GM18520 (cell line): ENCODE measurements at regions not wholly inside any gene's neighbourhood (a gene's known extent, or its start where the extent isn't known, plus 50 kb on each side); places are given as distances from the start of the nearest gene placed in this dataset.

Experiments used
- ATAC-seq: cut with Tn5 transposase; IDR thresholded peaks from one replicate; pipeline ENCODE4 v1.9.1; 2021; ENCODE audit not compliant: unreplicated experiment

DNA sequence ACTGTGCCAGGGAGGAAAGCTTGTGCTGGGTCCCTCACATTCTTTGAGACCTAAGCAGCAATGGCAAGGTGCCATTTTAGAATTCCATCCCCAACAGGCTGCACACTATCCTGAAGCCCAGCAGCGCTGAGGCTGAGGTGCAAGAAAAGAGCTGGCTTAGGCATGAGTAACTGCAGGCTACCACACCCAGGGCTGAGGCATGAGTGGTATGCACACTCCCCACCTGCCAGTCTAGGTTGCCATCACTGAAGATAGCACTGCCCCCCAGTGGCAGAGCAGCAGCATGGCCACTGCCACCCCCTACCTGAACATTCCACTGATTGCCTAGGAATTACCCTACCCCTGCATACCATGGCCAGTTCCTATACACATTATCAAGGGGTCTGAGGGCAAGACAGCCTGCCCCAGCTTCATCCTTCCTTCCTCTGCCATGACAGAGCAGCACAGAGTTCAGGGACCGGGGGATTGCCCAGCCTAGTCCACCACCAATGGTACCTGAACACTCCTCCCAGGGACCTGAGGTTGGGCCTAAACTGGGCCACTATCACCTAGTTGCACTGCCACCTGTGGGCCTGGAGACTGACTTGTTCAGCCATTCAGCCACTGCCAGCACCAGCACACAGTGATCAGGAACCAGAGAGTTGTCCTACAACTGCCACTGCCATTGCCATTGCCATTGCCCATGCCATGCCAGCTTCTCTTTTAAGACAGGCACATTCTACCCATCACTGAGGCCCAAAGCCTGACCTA is 129.8 kb downstream of the SATB1 start:
- peak; percentile 82 for ATAC-seq

DNA sequence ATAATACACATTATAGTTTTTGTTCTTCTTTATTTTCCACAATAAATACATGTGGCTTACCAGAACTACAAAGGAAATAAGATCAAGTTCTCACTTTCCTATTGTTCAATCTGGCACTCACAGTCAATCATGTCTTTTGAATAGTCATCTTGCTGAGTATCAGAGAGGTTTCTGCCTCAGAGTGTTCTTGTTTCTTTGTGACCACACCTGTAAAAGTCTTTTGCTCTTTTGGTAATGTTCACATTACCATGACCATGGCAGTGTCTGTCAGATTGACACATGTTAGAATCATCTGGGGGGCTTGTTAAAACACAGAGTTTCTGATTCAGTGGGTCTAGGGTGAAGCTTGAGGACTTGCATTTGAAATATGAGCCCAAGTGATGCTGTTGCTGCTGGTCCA is 135.0 kb downstream of the SATB1 start:
- no peak for ATAC-seq

DNA sequence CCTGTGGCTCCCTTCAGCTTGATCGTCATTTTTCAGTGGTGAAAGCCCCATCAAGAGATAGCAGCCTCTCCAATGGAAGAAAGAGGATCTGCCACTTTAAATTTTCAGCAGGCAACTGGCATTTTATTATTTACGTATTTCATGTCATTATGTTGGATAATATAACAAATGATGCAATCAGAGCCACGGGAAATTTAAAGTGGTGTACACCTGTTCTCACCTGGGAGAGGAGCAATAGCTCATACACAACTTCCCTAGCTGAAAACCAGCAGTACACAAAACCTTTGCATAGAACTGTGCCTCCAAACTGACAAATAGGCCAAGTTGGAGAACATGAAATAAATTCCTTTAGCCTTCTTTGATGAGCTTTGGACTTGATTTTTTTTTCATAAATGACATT is 136.9 kb downstream of the SATB1 start:
- ATAC-seq, result no peak

DNA sequence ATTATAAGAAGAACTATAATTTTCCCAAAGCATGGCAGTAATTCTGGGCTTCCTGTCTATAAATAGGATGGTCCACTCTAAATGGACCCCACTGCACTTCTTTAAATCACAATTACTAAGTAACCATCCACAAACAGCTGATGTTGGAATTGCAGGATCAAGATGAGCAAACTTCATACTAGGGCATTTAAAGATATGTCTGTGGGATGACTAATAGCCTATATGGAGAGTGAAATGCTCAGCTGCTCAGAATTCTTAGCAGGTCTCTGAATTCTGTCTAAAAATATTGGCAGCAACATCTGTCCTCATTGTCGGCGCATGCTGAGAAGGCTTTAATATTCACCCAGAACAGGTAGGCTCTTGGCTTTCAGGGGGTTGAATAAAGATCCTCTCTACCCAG is 140.4 kb downstream of the SATB1 start:
- no peak for ATAC-seq

DNA sequence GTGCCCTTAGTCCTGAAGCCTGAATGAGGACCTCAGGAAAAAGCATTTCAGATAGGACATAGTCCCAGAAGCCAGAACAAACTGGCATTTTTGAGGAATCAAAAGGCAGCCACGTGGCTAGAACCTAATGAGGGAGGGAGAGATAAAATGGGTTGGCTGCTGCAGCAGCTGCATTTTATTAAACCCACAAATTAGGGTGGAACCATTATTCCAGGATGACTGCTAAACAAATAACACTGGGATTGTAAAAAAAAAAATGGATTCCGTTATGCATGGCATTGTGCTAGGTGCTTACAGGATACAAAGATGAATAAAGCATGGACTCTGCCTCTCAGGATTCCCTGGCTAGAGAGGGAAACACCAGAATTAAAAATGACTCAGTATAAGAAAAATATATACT is 141.5 kb downstream of the SATB1 start:
- ATAC-seq, result no peak

DNA sequence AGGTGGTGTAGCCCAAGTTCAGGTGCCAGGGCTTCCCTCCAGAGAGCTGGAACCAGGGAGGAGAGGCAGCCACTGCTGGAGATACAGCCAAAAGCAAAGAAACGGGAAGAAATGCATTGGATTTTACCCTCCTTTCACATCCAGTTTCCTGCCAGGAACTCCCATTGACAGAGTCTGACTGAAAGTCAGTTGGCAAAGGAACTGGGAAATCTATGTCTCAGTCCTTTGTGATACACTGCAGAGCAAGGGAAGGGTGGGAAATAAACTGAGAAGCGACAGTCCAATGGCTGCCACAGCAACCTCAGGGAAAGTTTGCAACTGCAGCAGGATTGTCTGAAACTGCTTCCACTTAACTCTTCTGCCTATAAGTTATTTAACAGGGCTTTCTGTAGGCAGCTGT is 142.6 kb downstream of the SATB1 start:
- no peak for ATAC-seq

DNA sequence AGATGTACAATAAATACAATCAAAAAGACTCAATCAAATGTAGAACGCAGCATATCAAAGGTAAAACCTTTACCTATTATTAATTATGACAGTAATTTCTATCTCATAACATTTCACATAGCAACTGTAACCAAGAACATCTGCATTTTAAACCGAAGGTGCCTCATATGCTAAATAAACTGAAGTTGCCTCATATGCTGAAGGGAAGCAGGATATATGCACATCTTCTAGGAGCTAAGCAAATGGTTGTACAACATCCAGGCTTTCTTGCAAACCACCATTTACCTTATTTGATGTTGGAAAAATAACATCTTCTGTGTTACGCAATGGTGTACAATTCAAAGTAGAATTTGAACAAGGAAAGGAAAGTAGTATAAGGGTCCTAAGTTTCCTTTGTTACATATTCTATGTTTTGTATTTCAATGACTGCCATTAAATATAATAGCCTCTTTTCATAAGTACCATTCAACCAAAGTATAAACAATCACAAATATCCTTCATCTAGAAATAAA is 145.9 kb downstream of the SATB1 start:
- no peak for ATAC-seq

DNA sequence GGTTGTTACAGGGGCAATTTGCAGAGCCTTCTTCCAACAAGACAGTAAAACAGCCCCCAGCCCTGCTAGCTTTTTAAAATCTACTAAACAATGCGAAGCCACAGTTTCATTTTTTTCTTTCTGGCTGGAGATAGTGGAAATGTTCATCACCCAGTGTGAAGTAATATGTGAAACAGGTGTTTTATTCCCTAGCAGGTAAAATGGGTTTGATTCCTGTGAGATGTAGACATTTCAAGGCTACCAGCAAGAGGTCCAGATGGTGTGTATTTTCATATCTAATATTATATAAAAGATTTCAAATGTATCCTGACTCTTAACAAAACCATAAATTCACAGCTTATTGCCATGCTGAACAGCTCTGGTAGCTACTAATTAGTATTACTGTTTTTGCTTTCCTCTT is 160.3 kb downstream of the SATB1 start:
- ATAC-seq, result no peak

DNA sequence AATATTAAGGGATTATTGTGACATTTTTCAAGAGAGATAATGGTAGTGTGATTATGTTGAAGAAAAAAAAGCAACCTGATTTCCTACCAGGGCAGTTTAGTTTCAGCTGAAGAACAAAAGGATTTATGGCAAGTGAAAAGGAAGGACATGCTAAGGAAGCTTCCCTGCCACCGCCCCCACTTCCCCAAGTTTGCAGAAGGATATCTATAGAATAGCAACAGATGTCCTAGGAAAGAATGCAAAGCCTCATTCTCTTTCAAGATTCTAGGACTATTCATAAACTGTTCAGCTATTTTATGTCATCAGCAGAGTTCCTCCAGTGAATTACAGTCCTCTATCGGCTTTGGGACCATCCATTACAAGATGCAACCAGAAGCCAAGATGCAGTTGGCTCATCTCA is 160.8 kb downstream of the SATB1 start:
- ATAC-seq, result no peak

DNA sequence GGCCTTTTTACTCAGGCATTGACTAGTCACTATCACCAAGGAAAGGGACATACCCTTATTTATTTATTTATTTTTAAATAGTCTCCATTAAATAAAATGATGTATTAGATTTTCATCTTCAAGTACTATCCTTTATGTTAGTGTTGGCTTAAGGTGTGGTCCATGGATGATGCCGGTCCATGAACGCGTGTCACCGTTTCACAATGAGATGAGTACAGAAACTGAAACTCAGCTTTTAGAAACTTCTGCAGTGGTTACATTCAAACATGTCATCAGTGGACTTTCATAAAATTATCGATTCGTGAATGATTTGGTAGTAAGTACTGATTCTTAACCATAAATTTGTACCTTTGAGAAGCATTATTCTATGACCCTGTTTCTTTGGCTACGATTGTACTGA is 166.6 kb downstream of the SATB1 start:
- peak; percentile 91 for ATAC-seq

DNA sequence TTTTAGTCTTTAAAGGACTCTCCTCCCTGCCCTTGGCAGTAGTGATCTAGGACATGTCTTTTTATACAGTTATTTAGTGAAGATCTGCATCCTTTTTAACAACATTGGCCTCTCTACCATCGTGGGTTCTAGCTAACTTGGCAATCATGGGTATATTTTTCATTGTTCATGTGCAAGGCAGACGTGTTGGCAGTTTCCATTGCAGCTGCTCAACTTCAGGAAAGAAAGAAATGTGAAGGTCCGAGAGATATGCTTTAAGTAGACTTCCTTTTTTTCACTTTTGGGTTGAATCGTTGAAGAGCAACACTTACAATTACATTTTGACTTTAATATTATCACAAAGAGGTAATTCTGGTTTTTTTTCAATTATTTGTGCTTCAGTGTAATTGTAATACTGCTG is 172.6 kb downstream of the SATB1 start:
- ATAC-seq, result no peak

DNA sequence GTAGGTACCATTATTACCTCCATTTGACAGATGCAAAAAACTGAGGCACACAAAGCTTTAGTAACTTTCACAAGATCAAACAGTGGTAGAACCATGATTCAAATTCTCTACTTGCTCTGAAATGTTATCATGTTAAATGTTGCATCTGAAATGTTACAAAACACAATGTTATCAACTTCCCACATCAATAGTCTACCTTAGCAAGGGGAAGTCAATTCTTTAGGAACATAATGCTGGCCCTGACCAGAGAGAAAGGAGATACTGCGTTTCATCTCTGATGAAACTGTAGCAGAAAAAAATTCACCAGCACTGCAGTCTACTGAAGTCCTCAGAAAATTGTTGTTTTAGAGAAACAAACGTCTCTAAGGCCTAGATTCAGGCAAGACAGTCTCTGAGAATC is 174.1 kb downstream of the SATB1 start:
- no peak for ATAC-seq

DNA sequence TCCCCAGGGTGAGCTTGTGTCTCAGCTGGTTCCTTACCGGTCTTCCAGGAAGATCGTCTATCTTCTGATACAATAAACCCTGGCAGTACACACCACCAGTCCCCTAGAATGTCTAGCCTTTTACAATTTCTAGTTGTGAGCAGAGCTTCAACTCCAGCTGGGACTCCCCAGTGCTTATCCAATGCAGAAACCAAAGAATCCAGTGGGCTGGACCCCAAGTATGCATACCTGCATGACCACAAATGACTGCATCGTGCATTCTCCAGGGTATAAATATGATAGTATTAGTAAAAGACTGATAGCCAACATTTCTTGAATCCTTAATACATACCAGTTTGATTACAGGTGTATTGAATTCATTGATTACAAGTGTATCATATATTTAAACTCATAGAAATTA is 176.0 kb downstream of the SATB1 start:
- no peak for ATAC-seq

DNA sequence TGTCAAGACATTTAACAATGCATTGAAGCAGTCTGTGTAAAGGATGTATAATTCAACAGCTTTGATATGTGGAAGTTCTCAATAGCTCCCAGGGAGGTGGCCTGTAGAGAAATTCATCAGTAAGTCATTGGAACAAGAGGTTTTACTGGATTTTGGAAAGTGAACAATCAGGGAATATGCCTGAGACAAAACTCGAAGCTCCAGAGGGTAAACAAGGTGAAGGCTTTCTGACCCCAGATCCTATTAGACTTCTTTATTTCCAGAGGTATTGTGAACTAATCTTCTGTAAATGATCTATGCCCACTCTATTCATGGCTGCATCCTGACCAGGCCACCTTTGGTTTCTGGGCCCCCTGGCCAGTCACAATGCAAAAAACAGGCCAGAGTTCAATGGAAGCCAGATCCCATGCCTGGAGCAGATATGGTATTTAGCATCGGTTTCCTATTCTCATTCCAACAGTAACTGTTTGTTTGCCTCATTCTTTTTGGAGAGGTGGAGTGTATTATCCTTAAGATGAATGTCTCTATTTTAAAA is 177.3 kb downstream of the SATB1 start:
- no peak for ATAC-seq

DNA sequence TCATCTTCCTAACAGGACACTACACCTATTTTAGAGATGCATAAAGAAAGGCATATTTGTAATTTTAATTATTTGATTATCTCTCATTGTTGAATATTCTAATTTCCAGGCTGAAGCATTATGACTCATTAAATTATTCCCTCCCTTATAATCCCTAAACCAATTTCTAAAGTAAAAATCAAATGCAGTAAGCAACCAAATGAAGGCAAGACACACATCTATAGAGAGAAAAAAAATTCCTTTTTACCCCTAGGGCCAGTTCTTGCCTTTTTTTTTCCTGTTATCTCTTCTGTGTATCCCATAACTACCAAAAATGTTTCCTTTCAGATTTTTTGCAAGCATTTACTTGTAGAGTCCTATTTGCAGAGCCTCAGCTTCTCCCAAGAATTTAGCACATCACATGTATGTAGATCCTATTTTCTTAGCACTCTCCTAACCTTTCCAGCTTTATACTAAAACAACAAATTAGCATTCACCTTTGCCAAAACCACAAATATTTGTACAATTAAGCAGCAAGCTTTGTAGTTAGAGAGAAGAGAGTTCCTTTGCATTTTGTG is 177.9 kb downstream of the SATB1 start:
- ATAC-seq, result no peak

DNA sequence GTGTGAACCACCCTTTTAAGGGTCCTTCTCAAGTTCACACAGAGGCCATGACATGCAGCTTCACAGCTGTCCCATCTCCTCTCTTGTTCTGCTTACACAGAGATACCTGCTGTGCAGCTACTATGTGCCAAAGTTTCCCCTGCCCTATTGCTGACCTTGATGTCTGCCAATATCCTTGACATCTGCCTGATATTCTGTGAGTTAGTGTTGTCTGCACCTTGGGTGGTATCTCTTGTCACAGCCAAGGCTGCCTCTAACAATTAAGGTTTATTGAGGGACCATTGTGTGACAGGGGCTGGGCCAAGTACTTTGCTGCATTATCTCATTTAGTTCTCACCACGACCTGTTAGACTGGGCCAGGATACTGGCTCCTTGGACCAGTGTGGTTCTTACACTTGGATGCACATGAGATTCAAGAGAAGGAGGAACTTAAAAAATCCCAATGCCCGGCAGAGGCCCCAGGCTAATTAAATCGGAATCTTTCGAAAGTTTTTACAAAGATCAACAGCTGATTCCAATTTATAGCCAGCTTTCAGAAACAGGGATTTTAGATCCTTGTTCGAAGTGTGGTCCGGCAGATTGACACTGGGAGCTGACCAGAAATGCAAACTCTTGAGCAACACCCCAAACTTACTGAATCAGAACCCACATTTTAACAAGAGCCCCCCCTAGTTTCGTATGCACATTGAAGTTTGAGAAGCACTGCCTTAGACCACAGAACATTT is 178.6 kb downstream of the SATB1 start:
- ATAC-seq, result no peak

DNA sequence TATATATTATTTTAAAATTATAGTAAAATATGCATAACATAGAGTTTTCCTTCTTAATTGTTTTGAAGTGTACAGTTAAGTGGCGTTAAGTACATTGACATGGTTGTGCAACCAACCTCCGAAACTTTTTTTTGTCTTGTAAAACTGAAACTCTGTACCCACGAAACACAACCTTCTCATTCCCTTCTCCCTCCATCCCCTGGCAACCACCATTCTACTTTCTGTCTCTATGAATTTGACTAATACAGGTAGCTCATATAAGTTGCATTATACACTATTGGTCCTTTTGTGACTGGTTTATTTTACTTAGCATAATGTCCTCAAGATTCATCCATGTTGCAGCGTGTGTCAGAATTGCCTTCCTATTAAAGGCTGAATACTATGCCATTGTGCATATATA is 179.4 kb downstream of the SATB1 start:
- ATAC-seq, result peak; percentile 59

DNA sequence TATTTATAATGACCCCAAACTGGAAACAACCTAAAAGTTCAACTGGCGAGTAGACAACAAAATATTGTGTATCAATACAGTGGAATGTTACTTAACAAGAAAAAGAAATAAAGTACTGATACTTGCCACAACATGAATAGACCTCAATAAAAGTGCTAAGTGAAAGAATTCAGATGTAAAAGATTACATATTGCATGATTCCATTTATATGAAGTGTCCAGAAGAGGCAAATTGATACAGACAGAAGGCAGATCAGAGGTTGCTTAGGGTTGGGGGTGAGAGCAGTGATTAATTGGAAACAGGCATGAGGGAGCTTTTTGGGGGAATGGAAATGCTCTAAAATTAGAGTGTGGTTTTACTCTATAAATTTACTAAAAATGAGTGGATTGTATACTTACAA is 183.3 kb downstream of the SATB1 start:
- no peak for ATAC-seq

DNA sequence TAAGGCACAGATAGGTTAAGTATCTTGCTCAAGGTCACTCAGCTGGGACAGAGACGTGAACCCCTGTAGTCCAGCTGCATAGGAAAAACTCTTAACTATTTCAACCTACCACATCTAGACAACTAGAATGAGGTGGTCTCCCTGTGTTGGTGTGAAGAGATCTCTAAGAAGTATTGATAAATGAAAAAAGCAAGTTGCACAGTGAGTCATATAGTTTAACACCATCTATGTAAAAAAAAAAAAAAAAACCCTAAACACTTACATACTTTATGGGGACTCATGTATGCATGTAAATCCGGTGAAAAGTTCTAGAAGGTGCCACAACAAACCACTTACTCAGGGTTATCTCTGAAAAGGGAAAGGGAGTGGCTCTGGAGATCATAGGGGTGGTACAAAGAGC is 185.5 kb downstream of the SATB1 start:
- ATAC-seq, result peak; percentile 38

DNA sequence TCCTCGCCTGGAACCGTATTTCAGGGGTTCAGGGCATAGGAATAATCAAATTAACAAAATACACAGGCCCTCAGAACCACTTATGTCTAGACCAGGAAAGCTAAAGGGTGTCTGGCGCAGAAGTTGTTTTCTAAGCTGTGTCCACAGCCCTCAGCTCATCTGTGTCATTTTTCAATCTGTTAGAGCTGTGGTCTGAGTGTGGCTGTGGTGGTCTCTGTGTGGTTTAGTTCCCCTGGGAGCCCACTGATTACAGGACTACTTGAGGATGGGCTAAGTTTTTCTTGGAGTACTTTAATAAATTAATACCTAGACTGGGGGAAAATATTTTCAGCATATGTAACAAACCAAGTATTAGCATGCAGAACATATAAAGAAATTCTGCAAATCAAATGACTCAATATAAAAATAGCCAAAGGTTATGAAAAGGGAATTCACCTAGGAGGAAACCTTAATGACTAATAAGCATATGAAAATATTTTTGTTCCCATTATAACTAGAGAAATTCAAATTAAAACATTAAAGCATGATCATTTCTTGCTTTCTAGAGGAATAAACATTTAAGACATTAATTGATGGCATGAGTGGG is 186.3 kb downstream of the SATB1 start:
- no peak for ATAC-seq

DNA sequence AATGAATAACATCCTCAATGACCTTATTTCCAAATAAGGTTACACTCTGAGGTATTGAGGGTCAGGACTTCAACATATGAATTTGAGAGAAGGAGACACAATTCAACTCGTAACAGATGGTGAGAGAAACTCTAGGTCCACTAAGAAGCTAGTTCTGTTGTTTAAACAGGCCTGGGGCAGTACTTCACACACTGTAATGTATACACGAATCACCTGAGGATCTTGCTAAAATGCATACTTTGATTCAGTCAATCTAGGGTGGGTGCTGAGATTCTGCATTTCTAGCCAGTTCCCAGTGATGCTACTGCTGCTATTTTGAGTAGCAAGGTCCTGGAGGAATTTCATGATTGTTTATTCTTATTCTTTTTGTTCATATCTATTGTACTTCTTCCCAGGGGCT is 186.8 kb downstream of the SATB1 start:
- no peak for ATAC-seq
